AG04449 (cell line): ENCODE measurements at regions not wholly inside any gene's neighbourhood (a gene's known extent, or its start where the extent isn't known, plus 50 kb on each side); places are given as distances from the start of the nearest gene placed in this dataset.

ENCODE experiments used
- CTCF ChIA-PET: fragments of 350-600 bp; formaldehyde crosslinking; extraction: SDS; loops from one replicate; lab custom pipeline; 2021; ENCODE audit warnings: antibody characterized with exemption; lab: Yijun Ruan, JAX
- POLR2A ChIA-PET: fragments of 400-600, 350-600 bp; formaldehyde crosslinking; extraction: SDS; loops from one replicate; lab custom pipeline; 2020; ENCODE audit warnings: antibody characterized with exemption, inconsistent platforms; lab: Yijun Ruan, JAX
- DNase-seq: peaks from one replicate; pipeline ENCODE4 v3.0.0-alpha.2; 2010; ENCODE audit warnings: low read depth, low spot score
- H3K4me3 ChIP-seq: 2 replicates; pipeline ENCODE4 v1.5.1; 2011; ENCODE audit warnings: low read depth, mild to moderate bottlenecking, control low read depth, low read length
- CTCF ChIP-seq: IDR thresholded peaks from one replicate; pipeline ENCODE4 v1.5.1; 2011; ENCODE audit warnings: mild to moderate bottlenecking, moderate library complexity, low read length, control low read depth, inconsistent platforms; ENCODE audit not compliant: insufficient read depth; ENCODE audit errors: missing control alignments

GRCh38 chr2:225207043-225207442 is 164.8 kb upstream of the DOCK10 start:
- CTCF ChIA-PET: no interaction called here
- no peak for DNase-seq
- no peak for TF ChIP-seq CTCF
- POLR2A ChIA-PET: no interaction called here
- no peak overlapping the region for H3K4me3 ChIP-seq

- DNase-seq: no peak
- no peak for TF ChIP-seq CTCF
- POLR2A ChIA-PET: no interaction called here
- H3K4me3 ChIP-seq: no peak overlapping the region
- CTCF ChIA-PET: no interaction called here
Observed at GRCh38 chr2:225196579-225196978, 154.3 kb upstream of the DOCK10 start.

GRCh38 chr2:225192869-225193268 is 150.6 kb upstream of the DOCK10 start:
- CTCF ChIA-PET: no interaction called here

GRCh38 chr2:225190987-225191386 is 148.7 kb upstream of the DOCK10 start:
- ChIA-PET CTCF (no interaction called here), POLR2A (no interaction called here)
- DNase-seq: no peak
- no peak for TF ChIP-seq CTCF
- H3K4me3 ChIP-seq: no peak overlapping the region

More at GRCh38 chr2:225192869-225193268, 150.6 kb upstream of the DOCK10 start:
- no peak for TF ChIP-seq CTCF
- no peak overlapping the region for H3K4me3 ChIP-seq
- no peak for DNase-seq
- POLR2A ChIA-PET: no interaction called here

GRCh38 chr2:225184948-225185347 is 142.7 kb upstream of the DOCK10 start:
- POLR2A ChIA-PET: no interaction called here
- TF ChIP-seq CTCF: no peak
- CTCF ChIA-PET: no interaction called here
- DNase-seq: no peak
- H3K4me3 ChIP-seq: no peak overlapping the region

- POLR2A ChIA-PET: no interaction called here
Observed at GRCh38 chr2:225182126-225182525, 139.9 kb upstream of the DOCK10 start.

More at GRCh38 chr2:225182126-225182525, 139.9 kb upstream of the DOCK10 start:
- CTCF ChIA-PET: no interaction called here
- TF ChIP-seq CTCF: no peak
- no peak for DNase-seq
- H3K4me3 ChIP-seq: no peak overlapping the region
